ENCODE measurements at regions not wholly inside any gene's neighbourhood (a gene's known extent, or its start where the extent isn't known, plus 50 kb on each side); places are given as distances from the start of the nearest gene placed in this dataset.

DNA sequence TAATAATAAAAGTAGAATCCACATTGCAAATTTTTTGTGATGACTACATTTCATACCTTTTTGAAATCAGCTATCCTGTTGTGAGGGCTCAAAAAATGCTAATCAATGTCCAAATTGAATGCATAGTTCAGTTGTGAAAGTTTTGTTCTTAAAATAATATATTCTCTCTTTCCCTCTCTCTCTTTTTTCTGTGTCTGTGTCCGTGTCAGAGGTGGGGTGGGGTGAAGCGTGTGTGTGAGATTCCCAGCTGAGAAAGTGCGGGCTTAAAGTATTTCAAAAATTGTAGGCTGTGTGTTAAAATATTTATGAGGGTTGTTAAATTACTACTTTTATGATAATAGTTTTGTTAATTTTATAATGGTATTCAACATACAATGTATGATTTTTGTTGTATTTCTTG, 388.0 kb upstream of the LRRTM4 start:
- Histone ChIP-seq H3K14ac (ENCODE audit: low read length) (no peak overlapping the region), H2AK5ac (ENCODE audit: low read depth, low read length) (no peak overlapping the region), H2AFZ (ENCODE audit: low read length) (no peak overlapping the region), H2BK15ac (ENCODE audit: low read length) (no peak overlapping the region), H3K36me3 (replicated peaks in 1 of 2; ENCODE audit: control insufficient read depth in 2 of 2, insufficient read depth in 2 of 2, low read length in 2 of 2) (no peaks in the 10 kb centered on the region), H2BK12ac (ENCODE audit: low read length) (no peak overlapping the region), H4K8ac (ENCODE audit: low read depth, low read length) (no peak overlapping the region), H2BK120ac (ENCODE audit: low read depth, low read length) (no peak overlapping the region), H2BK5ac (ENCODE audit: low read length) (no peak overlapping the region), H3K27me3 (ENCODE audit: control insufficient read depth in 3 of 3, insufficient read depth in 3 of 3, low read depth in 1 of 3, low read length in 3 of 3) (no peaks in the 10 kb centered on the region), H3K4ac (ENCODE audit: low read length) (no peak overlapping the region), H3K79me1 (ENCODE audit: low read depth, low read length) (no peaks in the 10 kb centered on the region), H3K4me3 (ENCODE audit: low read length in 2 of 2) (no peak overlapping the region), H4K91ac (ENCODE audit: low read depth, low read length, poor library complexity) (no peak overlapping the region), H3K4me2 (ENCODE audit: insufficient read depth, low read length, poor library complexity, severe bottlenecking) (no peak overlapping the region), H3K4me1 (ENCODE audit: control insufficient read depth in 2 of 2, insufficient read depth in 1 of 2, low read depth in 1 of 2, low read length in 2 of 2) (no peaks in the 10 kb centered on the region), H3K18ac (ENCODE audit: low read length) (no peak overlapping the region), H3K23ac (ENCODE audit: low read depth, low read length, poor library complexity) (no peak overlapping the region), H3K9ac (ENCODE audit: low read depth, low read length, poor library complexity) (no peak overlapping the region), H3K27ac (replicated peaks; ENCODE audit: low read length) (no peak overlapping the region), H3K9me3 (replicated peaks in 1 of 2; ENCODE audit: control insufficient read depth in 2 of 2, insufficient read depth in 1 of 2, low read depth in 1 of 2, low read length in 2 of 2) (no peaks in the 10 kb centered on the region)
- WGBS, 2 donors (ENCODE audit: extremely low coverage in 2 of 2, insufficient read length in 2 of 2, insufficient replicate concordance in 1 of 2), result no CpG with 5 or more reads among the region's 3 CpGs
- DNase-seq (ENCODE audit: low spot score), result no peak

- Histone ChIP-seq H3K27me3 (ENCODE audit: control insufficient read depth in 3 of 3, insufficient read depth in 3 of 3, low read depth in 1 of 3, low read length in 3 of 3) (no peaks in the 10 kb centered on the region), H3K27ac (replicated peaks; ENCODE audit: low read length) (no peak overlapping the region), H2BK120ac (ENCODE audit: low read depth, low read length) (no peak overlapping the region), H2AK5ac (ENCODE audit: low read depth, low read length) (no peak overlapping the region), H3K4me1 (ENCODE audit: control insufficient read depth in 2 of 2, insufficient read depth in 1 of 2, low read depth in 1 of 2, low read length in 2 of 2) (no peaks in the 10 kb centered on the region), H2AFZ (ENCODE audit: low read length) (no peak overlapping the region), H3K79me1 (ENCODE audit: low read depth, low read length) (no peaks in the 10 kb centered on the region), H2BK15ac (ENCODE audit: low read length) (no peak overlapping the region), H3K9me3 (replicated peaks in 1 of 2; ENCODE audit: control insufficient read depth in 2 of 2, insufficient read depth in 1 of 2, low read depth in 1 of 2, low read length in 2 of 2) (no peaks in the 10 kb centered on the region), H2BK5ac (ENCODE audit: low read length) (no peak overlapping the region), H3K23ac (ENCODE audit: low read depth, low read length, poor library complexity) (no peak overlapping the region), H3K14ac (ENCODE audit: low read length) (no peak overlapping the region), H3K9ac (ENCODE audit: low read depth, low read length, poor library complexity) (no peak overlapping the region), H2BK12ac (ENCODE audit: low read length) (no peak overlapping the region), H3K4ac (ENCODE audit: low read length) (no peak overlapping the region), H3K4me2 (ENCODE audit: insufficient read depth, low read length, poor library complexity, severe bottlenecking) (no peak overlapping the region), H4K91ac (ENCODE audit: low read depth, low read length, poor library complexity) (no peak overlapping the region), H3K36me3 (replicated peaks in 1 of 2; ENCODE audit: control insufficient read depth in 2 of 2, insufficient read depth in 2 of 2, low read length in 2 of 2) (no peaks in the 10 kb centered on the region), H4K8ac (ENCODE audit: low read depth, low read length) (no peak overlapping the region), H3K18ac (ENCODE audit: low read length) (no peak overlapping the region), H3K4me3 (ENCODE audit: low read length in 2 of 2) (no peak overlapping the region)
- DNase-seq (ENCODE audit: low spot score), result no peak
- no CpG with 5 or more reads among the region's 3 CpGs for WGBS, 2 donors (ENCODE audit: extremely low coverage in 2 of 2, insufficient read length in 2 of 2, insufficient replicate concordance in 1 of 2)
Measured at GRCh38 chr2:77920838-77921366, 398.7 kb upstream of the LRRTM4 start.

DNA sequence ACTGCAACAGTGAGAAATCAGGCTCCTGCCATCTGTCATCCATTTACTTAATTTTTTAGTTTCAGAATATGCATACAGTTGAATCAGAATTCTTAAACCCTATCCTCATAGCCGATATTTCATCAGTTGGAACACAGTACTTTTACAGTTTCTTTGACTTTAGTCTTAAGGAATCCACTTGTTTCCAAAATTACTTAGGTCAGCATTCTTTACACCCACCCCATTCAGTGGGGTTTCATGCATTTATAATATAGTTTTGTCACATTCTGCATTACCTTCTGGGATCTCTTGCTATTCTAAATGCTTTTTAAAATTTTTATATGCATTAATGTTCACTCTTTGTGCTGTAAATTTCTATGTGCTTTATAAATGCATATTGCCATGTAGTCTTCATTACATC, 400.4 kb upstream of the LRRTM4 start:
- Histone ChIP-seq H3K79me1 (ENCODE audit: low read depth, low read length) (no peaks in the 10 kb centered on the region), H4K91ac (ENCODE audit: low read depth, low read length, poor library complexity) (no peak overlapping the region), H3K36me3 (replicated peaks in 1 of 2; ENCODE audit: control insufficient read depth in 2 of 2, insufficient read depth in 2 of 2, low read length in 2 of 2) (no peaks in the 10 kb centered on the region), H2BK120ac (ENCODE audit: low read depth, low read length) (no peak overlapping the region), H3K18ac (ENCODE audit: low read length) (no peak overlapping the region), H3K4ac (ENCODE audit: low read length) (no peak overlapping the region), H2BK5ac (ENCODE audit: low read length) (no peak overlapping the region), H4K8ac (ENCODE audit: low read depth, low read length) (no peak overlapping the region), H3K4me3 (ENCODE audit: low read length in 2 of 2) (no peak overlapping the region), H2BK15ac (ENCODE audit: low read length) (no peak overlapping the region), H2AFZ (ENCODE audit: low read length) (no peak overlapping the region), H3K9me3 (replicated peaks in 1 of 2; ENCODE audit: control insufficient read depth in 2 of 2, insufficient read depth in 1 of 2, low read depth in 1 of 2, low read length in 2 of 2) (no peaks in the 10 kb centered on the region), H3K27me3 (ENCODE audit: control insufficient read depth in 3 of 3, insufficient read depth in 3 of 3, low read depth in 1 of 3, low read length in 3 of 3) (no peaks in the 10 kb centered on the region), H2BK12ac (ENCODE audit: low read length) (no peak overlapping the region), H3K9ac (ENCODE audit: low read depth, low read length, poor library complexity) (no peak overlapping the region), H3K14ac (ENCODE audit: low read length) (no peak overlapping the region), H3K4me2 (ENCODE audit: insufficient read depth, low read length, poor library complexity, severe bottlenecking) (no peak overlapping the region), H3K27ac (replicated peaks; ENCODE audit: low read length) (no peak overlapping the region), H3K23ac (ENCODE audit: low read depth, low read length, poor library complexity) (no peak overlapping the region), H2AK5ac (ENCODE audit: low read depth, low read length) (no peak overlapping the region), H3K4me1 (ENCODE audit: control insufficient read depth in 2 of 2, insufficient read depth in 1 of 2, low read depth in 1 of 2, low read length in 2 of 2) (no peaks in the 10 kb centered on the region)
- no CpG with 5 or more reads among the region's 1 CpG for WGBS, 2 donors (ENCODE audit: extremely low coverage in 2 of 2, insufficient read length in 2 of 2, insufficient replicate concordance in 1 of 2)
- no peak for DNase-seq (ENCODE audit: low spot score)

DNA sequence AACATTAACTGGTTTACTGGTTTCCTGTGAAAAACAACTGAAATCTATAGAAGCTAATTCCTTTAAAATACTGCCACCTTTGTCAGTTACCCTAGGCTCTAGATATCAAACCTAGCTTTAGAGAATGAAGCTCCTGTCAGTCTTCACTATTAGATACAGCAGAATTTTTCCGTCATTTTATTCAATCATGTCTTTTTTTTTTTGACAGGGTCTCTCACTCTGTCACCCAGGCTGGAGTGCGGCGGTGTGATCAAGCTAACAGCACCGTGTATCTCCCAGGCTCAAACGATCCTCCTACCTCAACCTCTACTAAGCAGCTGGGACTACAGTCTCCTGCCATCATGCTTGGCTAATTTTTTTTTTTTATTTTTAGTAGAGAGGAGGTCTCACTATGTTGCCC, 415.2 kb upstream of the LRRTM4 start:
- no CpG with 5 or more reads among the region's 5 CpGs for whole genome bisulfite sequencing, 2 donors (ENCODE audit: extremely low coverage in 2 of 2, insufficient read length in 2 of 2, insufficient replicate concordance in 1 of 2)

More for the DNA sequence above, 415.2 kb upstream of the LRRTM4 start:
- H3K18ac ChIP-seq (ENCODE audit: low read length), result no peak overlapping the region
- no peak overlapping the region for H2BK5ac ChIP-seq (ENCODE audit: low read length)
- no peak overlapping the region for H3K4ac ChIP-seq (ENCODE audit: low read length)
- no peak overlapping the region for H2BK12ac ChIP-seq (ENCODE audit: low read length)
- no peaks in the 10 kb centered on the region for H3K9me3 ChIP-seq (replicated peaks in 1 of 2; ENCODE audit: control insufficient read depth in 2 of 2, insufficient read depth in 1 of 2, low read depth in 1 of 2, low read length in 2 of 2)
- no peak overlapping the region for H4K8ac ChIP-seq (ENCODE audit: low read depth, low read length)
- no peaks in the 10 kb centered on the region for H3K79me1 ChIP-seq (ENCODE audit: low read depth, low read length)
- H2BK15ac ChIP-seq (ENCODE audit: low read length), result no peak overlapping the region
- H3K9ac ChIP-seq (ENCODE audit: low read depth, low read length, poor library complexity), result no peak overlapping the region
- no peak overlapping the region for H3K23ac ChIP-seq (ENCODE audit: low read depth, low read length, poor library complexity)
- no peak overlapping the region for H3K27ac ChIP-seq (replicated peaks; ENCODE audit: low read length)
- H2BK120ac ChIP-seq (ENCODE audit: low read depth, low read length), result no peak overlapping the region
- DNase-seq (ENCODE audit: low spot score), result no peak
- H3K4me2 ChIP-seq (ENCODE audit: insufficient read depth, low read length, poor library complexity, severe bottlenecking), result no peak overlapping the region
- H2AK5ac ChIP-seq (ENCODE audit: low read depth, low read length), result no peak overlapping the region
- H3K14ac ChIP-seq (ENCODE audit: low read length), result no peak overlapping the region
- no peaks in the 10 kb centered on the region for H3K4me1 ChIP-seq (ENCODE audit: control insufficient read depth in 2 of 2, insufficient read depth in 1 of 2, low read depth in 1 of 2, low read length in 2 of 2)
- H4K91ac ChIP-seq (ENCODE audit: low read depth, low read length, poor library complexity), result no peak overlapping the region
- H3K4me3 ChIP-seq (ENCODE audit: low read length in 2 of 2), result no peak overlapping the region
- no peaks in the 10 kb centered on the region for H3K27me3 ChIP-seq (ENCODE audit: control insufficient read depth in 3 of 3, insufficient read depth in 3 of 3, low read depth in 1 of 3, low read length in 3 of 3)
- no peak overlapping the region for H2AFZ ChIP-seq (ENCODE audit: low read length)
- H3K36me3 ChIP-seq (replicated peaks in 1 of 2; ENCODE audit: control insufficient read depth in 2 of 2, insufficient read depth in 2 of 2, low read length in 2 of 2), result no peaks in the 10 kb centered on the region
